ENCODE measurements at regions not wholly inside any gene's neighbourhood (a gene's known extent, or its start where the extent isn't known, plus 50 kb on each side); places are given as distances from the start of the nearest gene placed in this dataset.

GRCh38 chr9:25177858-25178257 is 500.4 kb downstream of the TUSC1 start:
- no peaks in the 10 kb centered on the region for H3K36me3 ChIP-seq (ENCODE audit: control insufficient read depth, insufficient read depth, low read length)
- TF ChIP-seq EZH2 (IDR thresholded peaks at IDR 0.05; ENCODE audit: low read length, missing control alignments) (no peak), CTCF (conservative IDR thresholded peaks at IDR 0.05 in 1 of 2, IDR thresholded peaks at IDR 0.05 in 1 of 2; ENCODE audit: low read depth in 1 of 2, low read length in 2 of 2) (no peak)
- H3K4me2 ChIP-seq (ENCODE audit: extremely low read depth, insufficient read depth, low read length) = no peak overlapping the region
- H3K4me3 ChIP-seq (replicated peaks in 1 of 4; ENCODE audit: control extremely low read depth in 1 of 4, insufficient read depth in 1 of 4, low read depth in 3 of 4, low read length in 4 of 4) = no peak overlapping the region
- H3K79me2 ChIP-seq (ENCODE audit: control insufficient read depth, insufficient read depth, low read length) = no peaks in the 10 kb centered on the region
- no peak overlapping the region for H2AFZ ChIP-seq (ENCODE audit: low read length)
- DNase-seq (ENCODE audit: low read depth in 2 of 2) = no peak
- no peaks in the 10 kb centered on the region for H3K9me3 ChIP-seq (ENCODE audit: control insufficient read depth, insufficient read depth, low read depth, low read length)
- H3K27me3 ChIP-seq (ENCODE audit: control insufficient read depth, insufficient read depth, low read length) = no peaks in the 10 kb centered on the region
- H3K27ac ChIP-seq (ENCODE audit: insufficient read depth, low read length) = no peak overlapping the region
- H3K9ac ChIP-seq (ENCODE audit: insufficient read depth, low read length) = no peak overlapping the region
- no peaks in the 10 kb centered on the region for H3K4me1 ChIP-seq (ENCODE audit: control insufficient read depth, extremely low read depth, insufficient read depth, low read length)
- H4K20me1 ChIP-seq (ENCODE audit: control insufficient read depth, extremely low read depth, insufficient read depth, low read length) = no peaks in the 10 kb centered on the region

- H2AFZ ChIP-seq (ENCODE audit: low read length) = no peak overlapping the region
- H3K9me3 ChIP-seq (ENCODE audit: control insufficient read depth, insufficient read depth, low read depth, low read length) = no peaks in the 10 kb centered on the region
- no peaks in the 10 kb centered on the region for H4K20me1 ChIP-seq (ENCODE audit: control insufficient read depth, extremely low read depth, insufficient read depth, low read length)
- TF ChIP-seq CTCF (conservative IDR thresholded peaks at IDR 0.05 in 1 of 2, IDR thresholded peaks at IDR 0.05 in 1 of 2; ENCODE audit: low read depth in 1 of 2, low read length in 2 of 2) = no peak
- DNase-seq (ENCODE audit: low read depth in 2 of 2) = no peak
- H3K4me2 ChIP-seq (ENCODE audit: extremely low read depth, insufficient read depth, low read length) = no peak overlapping the region
- H3K9ac ChIP-seq (ENCODE audit: insufficient read depth, low read length) = no peak overlapping the region
- H3K36me3 ChIP-seq (ENCODE audit: control insufficient read depth, insufficient read depth, low read length) = no peaks in the 10 kb centered on the region
- no peaks in the 10 kb centered on the region for H3K27me3 ChIP-seq (ENCODE audit: control insufficient read depth, insufficient read depth, low read length)
- H3K79me2 ChIP-seq (ENCODE audit: control insufficient read depth, insufficient read depth, low read length) = no peaks in the 10 kb centered on the region
- H3K4me1 ChIP-seq (ENCODE audit: control insufficient read depth, extremely low read depth, insufficient read depth, low read length) = no peaks in the 10 kb centered on the region
- no peak overlapping the region for H3K27ac ChIP-seq (ENCODE audit: insufficient read depth, low read length)
- H3K4me3 ChIP-seq (replicated peaks in 1 of 4; ENCODE audit: control extremely low read depth in 1 of 4, insufficient read depth in 1 of 4, low read depth in 3 of 4, low read length in 4 of 4) = no peak overlapping the region
Observed at GRCh38 chr9:25129537-25129936, 548.7 kb downstream of the TUSC1 start.

GRCh38 chr9:25121811-25122210 is 556.4 kb downstream of the TUSC1 start:
- Histone ChIP-seq H3K4me1 (ENCODE audit: control insufficient read depth, extremely low read depth, insufficient read depth, low read length) (no peaks in the 10 kb centered on the region), H3K4me3 (replicated peaks in 1 of 4; ENCODE audit: control extremely low read depth in 1 of 4, insufficient read depth in 1 of 4, low read depth in 3 of 4, low read length in 4 of 4) (no peak overlapping the region), H4K20me1 (ENCODE audit: control insufficient read depth, extremely low read depth, insufficient read depth, low read length) (no peaks in the 10 kb centered on the region), H3K79me2 (ENCODE audit: control insufficient read depth, insufficient read depth, low read length) (no peaks in the 10 kb centered on the region), H3K36me3 (ENCODE audit: control insufficient read depth, insufficient read depth, low read length) (no peaks in the 10 kb centered on the region), H2AFZ (ENCODE audit: low read length) (no peak overlapping the region), H3K4me2 (ENCODE audit: extremely low read depth, insufficient read depth, low read length) (no peak overlapping the region), H3K27ac (ENCODE audit: insufficient read depth, low read length) (no peak overlapping the region), H3K9me3 (ENCODE audit: control insufficient read depth, insufficient read depth, low read depth, low read length) (no peaks in the 10 kb centered on the region), H3K9ac (ENCODE audit: insufficient read depth, low read length) (no peak overlapping the region), H3K27me3 (ENCODE audit: control insufficient read depth, insufficient read depth, low read length) (no peaks in the 10 kb centered on the region)
- DNase-seq (ENCODE audit: low read depth in 2 of 2) = no peak
- TF ChIP-seq EZH2 (IDR thresholded peaks at IDR 0.05; ENCODE audit: low read length, missing control alignments) = no peak
- no peak for TF ChIP-seq CTCF (conservative IDR thresholded peaks at IDR 0.05 in 1 of 2, IDR thresholded peaks at IDR 0.05 in 1 of 2; ENCODE audit: low read depth in 1 of 2, low read length in 2 of 2)
